Gastroesophageal sphincter (tissue), 3 donors: ENCODE measurements at regions not wholly inside any gene's neighbourhood (a gene's known extent, or its start where the extent isn't known, plus 50 kb on each side); places are given as distances from the start of the nearest gene placed in this dataset.

Experiments
- EP300 ChIP-seq: sonication (generic); formaldehyde crosslinking; IDR thresholded peaks from one replicate; pipeline ENCODE4 v1.6.1; 2017; ENCODE audit warnings: antibody characterized with exemption, mild to moderate bottlenecking
- POLR2A ChIP-seq, 2 donors: fragments of 450-650 bp; IDR thresholded peaks; one replicate each; pipeline ENCODE4 v1.6.1; 2017; ENCODE audit warnings: antibody characterized with exemption in 2 of 2, mild to moderate bottlenecking in 2 of 2, moderate library complexity in 1 of 2
- TF ChIP-seq, protein P1 (sequence below), 4 experiments: fragments of 200-600 bp in 2 of 4; fragments of 450-650 bp in 2 of 4; sonication (generic) in 1 of 4; IDR thresholded peaks; one replicate each; pipeline ENCODE4 v1.5.1; 2017 to 2019; ENCODE audit warnings: antibody characterized with exemption in 4 of 4, mild to moderate bottlenecking in 2 of 4, moderate library complexity in 2 of 4

DNA sequence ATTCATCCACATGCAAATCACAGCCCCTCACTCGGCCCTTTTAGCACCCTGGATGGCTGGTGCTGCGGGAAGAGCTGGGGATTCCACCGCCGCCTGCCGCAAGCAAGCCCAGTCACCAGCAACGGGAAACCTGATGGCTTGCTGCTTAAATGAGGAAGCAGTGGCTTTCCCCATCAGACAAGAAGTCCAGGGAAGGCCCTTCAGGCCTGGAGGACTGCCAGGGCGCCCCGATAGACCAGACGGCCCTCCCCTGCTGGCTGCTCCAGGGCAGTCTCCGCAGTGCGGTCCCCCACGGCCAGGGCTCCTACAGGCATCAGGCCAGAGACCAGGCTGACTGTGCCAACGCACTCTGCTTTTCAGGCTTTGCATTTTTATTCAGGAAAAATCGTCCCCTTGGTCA, 439.1 kb downstream of the EIPR1 start:
- TF ChIP-seq, protein P1, sequence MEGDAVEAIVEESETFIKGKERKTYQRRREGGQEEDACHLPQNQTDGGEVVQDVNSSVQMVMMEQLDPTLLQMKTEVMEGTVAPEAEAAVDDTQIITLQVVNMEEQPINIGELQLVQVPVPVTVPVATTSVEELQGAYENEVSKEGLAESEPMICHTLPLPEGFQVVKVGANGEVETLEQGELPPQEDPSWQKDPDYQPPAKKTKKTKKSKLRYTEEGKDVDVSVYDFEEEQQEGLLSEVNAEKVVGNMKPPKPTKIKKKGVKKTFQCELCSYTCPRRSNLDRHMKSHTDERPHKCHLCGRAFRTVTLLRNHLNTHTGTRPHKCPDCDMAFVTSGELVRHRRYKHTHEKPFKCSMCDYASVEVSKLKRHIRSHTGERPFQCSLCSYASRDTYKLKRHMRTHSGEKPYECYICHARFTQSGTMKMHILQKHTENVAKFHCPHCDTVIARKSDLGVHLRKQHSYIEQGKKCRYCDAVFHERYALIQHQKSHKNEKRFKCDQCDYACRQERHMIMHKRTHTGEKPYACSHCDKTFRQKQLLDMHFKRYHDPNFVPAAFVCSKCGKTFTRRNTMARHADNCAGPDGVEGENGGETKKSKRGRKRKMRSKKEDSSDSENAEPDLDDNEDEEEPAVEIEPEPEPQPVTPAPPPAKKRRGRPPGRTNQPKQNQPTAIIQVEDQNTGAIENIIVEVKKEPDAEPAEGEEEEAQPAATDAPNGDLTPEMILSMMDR (IDR thresholded peaks at IDR 0.05): no peak
- TF ChIP-seq POLR2A (IDR thresholded peaks at IDR 0.05) (no peak), EP300 (no peak)
